ENCODE measurements at regions not wholly inside any gene's neighbourhood (a gene's known extent, or its start where the extent isn't known, plus 50 kb on each side); places are given as distances from the start of the nearest gene placed in this dataset.
A peak's percentile ranks its signal among the peaks of the same experiment; 100 is the strongest.
"Not testable (repeated sequence)": the region's sequence is repeated elsewhere in the genome, so short reads cannot be mapped to it uniquely, and the experiment has no call there.

- DNase-seq, result peak; percentile 0
Observed at GRCh38 chr4:92014067-92014466, 289.7 kb upstream of the GRID2 start.

GRCh38 chr4:92021203-92021602, 282.6 kb upstream of the GRID2 start:
- no peak for DNase-seq

GRCh38 chr4:92021788-92022187, 282.0 kb upstream of the GRID2 start:
- DNase-seq, result no peak

GRCh38 chr4:92028830-92029229, 274.9 kb upstream of the GRID2 start:
- not testable (repeated sequence) for DNase-seq

GRCh38 chr4:92031825-92032224, 271.9 kb upstream of the GRID2 start:
- DNase-seq, result no peak

GRCh38 chr4:92035666-92036065, 268.1 kb upstream of the GRID2 start:
- DNase-seq, result no peak

GRCh38 chr4:92045718-92046117, 258.0 kb upstream of the GRID2 start:
- no peak for DNase-seq

DNA sequence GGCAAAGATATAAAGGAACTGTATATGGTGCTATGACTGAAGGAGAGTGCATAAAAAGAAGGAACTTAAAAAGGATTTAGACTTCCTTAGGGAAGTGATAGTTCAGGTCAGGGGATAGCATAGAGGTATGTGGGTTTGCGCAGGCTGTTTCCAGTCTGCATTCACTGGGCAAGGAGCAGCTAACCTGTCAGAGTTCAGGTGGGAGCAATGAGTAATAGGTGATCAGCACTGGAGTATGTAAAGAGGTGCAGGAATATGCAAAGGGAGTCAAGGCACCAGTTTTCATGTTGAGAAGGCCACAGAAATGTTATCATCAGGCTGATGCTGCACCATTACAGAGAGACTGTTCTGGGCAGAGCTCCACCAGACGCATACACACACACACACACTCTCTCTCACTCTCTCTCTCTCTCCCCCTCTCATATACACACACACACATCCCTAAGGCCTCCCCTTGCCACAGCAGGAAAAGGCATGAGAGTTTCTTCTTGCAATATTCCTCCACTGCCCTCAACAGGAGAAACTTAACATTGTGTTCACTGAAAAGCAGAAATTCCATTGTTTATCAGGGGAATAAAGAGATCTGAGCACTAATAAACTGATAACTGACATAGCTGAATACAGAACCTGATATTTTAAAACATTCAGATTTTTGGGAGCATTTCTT, 256.4 kb upstream of the GRID2 start:
- no peak for DNase-seq

DNA sequence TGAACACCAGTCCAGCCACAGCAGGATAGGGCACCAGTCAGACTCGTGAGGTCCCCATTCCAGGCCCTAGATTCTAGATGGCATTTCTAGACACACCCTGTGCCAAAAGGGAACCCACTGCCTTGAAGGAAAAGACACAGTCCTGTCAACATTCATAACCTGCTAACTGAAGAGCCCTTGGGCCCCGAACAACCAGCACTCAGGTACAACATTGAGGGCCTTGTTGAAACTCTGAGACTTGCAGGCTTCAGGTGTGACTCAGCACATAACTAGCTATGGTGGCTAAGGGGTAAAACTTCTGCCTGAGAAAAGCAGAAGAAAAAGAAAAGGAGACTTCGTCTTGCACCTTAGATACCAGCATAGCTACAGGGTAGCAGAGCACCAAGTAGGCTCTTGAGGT, 252.9 kb upstream of the GRID2 start:
- DNase-seq, result no peak

DNA sequence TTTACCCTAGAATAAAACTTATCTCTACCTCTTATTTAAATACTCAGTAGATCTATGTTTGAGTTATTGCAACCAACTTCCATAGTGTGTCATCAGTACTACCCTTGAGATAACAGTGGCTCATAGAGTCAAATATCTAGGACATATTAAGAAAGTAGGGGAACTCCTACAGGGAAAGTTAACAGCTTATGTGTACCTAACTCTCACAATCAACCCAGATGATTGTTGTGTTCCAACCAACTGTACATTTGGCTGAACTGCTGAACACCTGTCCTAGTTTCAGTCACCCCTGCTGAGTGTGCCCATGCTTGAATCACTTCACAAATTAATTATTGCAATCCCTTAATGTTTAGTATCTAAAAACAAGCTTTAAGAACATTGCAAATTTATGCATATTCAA, 244.2 kb upstream of the GRID2 start:
- DNase-seq, result no peak

DNA sequence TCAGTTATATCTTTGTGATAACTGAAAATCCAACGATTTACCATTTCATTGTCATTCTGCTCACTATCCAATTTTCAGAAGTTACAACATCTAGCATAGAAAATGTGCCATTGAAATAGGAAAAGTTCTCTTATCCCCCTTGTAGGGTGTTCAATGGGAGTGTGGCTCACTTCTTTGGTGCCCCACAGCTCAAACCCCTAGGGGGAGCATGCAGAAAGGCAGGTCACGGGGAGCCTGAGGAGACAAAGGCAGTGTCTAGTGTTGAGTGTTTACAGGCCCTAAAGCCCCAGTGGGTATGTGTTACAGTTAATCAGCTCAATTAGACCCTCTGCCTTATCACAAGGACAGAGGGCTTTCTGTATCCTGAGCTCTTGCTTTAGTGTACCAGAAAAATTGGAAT, 243.4 kb upstream of the GRID2 start:
- no peak for DNase-seq

- DNase-seq, result peak; percentile 35
Observed at GRCh38 chr4:92064574-92064973, 239.2 kb upstream of the GRID2 start.

- no peak for DNase-seq
Observed at GRCh38 chr4:92066485-92066884, 237.3 kb upstream of the GRID2 start.

DNA sequence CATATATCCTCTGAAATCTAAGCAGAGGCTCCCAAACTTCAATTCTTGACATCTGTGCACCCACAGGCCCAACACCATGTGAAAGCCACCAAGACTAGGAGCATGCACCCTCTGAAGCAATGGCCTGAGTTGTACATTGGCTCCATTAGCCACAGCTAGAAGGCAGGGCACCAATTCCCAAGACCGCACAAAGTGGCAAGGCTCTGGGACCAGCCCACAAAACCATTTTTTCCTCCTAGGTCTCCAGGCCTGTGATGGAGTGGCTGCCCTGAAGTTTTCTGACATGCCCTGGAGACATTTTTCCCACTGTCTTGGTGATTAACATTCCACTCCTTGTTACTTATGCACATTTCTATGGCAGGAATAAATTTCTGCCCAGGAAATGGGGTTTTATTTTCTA, 232.2 kb upstream of the GRID2 start:
- DNase-seq, result no peak

DNA sequence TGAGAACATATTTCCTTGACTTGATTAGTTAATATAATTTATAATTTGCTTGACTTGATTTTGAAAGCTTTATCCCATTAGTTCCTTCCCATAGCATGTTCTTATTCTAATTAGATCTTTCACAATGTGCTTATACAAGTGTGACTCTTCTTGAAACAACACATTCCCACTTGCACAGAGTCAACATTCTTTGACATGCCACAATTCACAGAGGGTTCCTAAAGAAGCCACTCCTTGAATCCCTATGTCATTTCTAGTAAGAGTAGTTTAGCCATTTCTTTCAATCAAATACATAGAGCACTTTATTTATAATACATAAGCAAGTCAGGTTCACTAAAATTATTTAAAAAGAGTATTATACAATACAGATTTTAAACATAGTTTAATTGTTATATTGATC, 228.9 kb upstream of the GRID2 start:
- no peak for DNase-seq

DNA sequence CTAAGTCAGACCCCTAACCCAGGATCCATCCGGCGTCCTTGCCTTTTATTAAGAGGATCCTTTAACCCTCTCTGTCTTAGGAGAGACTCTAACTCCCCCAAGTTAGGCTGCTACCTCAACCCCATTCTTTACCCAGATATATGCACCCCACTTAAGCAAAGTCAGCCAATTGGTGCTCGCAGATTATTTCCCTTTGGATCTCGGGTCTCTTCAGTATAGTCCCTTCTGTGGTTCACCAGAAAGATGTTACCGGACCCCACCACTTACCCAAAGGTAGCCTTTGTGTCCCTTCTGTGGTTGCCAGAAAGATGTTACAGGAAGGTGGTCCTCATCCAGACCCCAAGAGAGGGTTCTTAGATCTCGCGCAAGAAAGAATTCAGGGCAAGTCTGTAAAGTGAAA, 212.9 kb upstream of the GRID2 start:
- DNase-seq, result no peak

GRCh38 chr4:92091335-92091734, 212.4 kb upstream of the GRID2 start:
- no peak for DNase-seq

DNA sequence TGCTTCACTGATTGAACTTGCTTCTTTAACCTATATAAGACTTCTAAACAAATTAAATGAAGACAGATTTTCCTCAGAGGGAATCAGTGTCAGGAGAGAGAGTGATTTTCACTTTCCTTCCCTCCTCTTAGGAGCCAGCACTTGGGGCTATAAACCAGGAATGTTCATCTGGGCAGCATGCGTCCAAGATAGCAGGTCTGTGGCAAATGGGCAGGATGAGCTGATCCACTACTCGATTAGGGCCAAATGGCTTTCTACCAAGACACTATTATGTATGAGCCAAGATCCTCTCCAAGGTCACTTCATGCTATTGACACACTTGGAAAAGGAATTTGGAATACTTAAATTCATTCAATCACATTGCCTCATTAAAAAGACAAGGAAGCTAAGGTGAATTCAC, 203.9 kb upstream of the GRID2 start:
- no peak for DNase-seq

DNA sequence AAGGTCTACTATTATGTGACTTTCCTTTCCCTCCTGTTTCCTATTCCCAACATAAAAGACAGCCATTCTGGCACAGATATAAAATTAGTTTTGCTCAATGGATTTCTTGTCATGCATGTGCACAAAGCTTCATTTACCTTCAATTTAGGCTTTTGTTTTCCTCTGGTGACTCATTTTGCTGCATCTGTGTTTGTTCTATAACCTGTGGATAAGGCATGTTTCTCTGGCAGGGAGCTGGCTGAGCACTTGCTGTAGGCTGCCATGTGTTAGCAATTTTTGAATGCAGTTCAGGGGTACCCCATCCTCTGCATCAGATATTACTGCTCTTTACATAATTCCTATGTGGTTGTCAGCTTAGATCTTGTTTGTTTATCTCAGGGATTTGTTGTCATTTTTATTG, 202.8 kb upstream of the GRID2 start:
- DNase-seq, result no peak

GRCh38 chr4:92101737-92102172, 202.0 kb upstream of the GRID2 start:
- DNase-seq, result peak; percentile 82

- DNase-seq, result peak; percentile 83
Observed at GRCh38 chr4:92104506-92104905, 199.3 kb upstream of the GRID2 start.

DNA sequence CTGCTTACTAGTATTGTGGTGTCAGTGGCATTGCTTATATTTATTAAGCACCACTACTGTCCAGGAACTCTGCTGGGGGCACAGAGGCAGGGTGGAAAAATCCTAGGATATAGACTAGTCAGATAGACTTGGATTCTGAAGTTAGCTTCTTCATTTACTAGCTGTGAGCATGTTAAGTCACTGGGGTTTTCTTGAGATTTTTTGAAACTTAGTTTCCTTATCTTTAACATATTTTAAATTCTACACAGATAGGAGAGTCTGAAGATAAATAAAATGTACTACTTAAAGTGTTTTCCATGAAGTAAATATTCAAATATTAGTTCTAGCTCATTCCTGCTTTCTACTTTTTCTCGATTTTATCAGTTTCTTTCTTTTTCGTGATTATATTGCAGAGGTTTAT, 196.9 kb upstream of the GRID2 start:
- DNase-seq, result no peak

DNA sequence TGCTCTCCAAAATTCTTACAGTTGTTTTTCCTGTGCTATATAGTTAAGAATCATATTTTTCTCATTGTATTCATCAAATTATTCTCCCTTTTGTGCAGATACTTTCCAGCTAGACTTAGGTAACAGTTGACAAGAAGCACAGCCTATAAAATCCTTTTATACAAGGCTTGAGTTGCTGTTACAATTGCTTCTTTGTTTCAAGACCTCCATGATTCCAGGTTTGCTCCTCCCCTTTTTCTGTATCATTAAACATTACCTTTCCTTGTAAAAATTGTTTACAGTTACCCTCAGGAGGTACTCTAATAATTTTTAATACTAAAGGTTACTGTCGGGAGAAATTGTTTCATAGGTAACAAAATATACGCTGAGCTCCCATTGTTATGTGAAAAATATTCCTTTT, 192.3 kb upstream of the GRID2 start:
- no peak for DNase-seq

DNA sequence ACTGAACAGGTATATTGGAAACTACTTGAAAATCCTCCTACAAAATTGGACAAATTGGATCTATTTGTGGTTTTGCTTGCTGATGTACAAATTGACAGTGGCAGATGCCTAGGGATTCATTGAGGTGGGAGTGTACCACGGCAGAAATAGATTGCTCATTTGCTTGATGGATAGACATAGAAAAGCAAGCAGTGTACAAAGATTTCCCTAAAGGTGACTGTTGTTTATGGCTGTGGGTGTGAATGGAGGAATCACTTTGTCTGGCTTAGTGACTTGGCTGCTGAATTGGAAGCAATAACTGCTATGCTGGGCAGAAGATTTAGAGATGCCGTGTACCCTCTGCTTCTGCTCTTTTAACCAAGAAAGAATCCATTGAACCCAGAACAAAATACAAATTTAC, 191.0 kb upstream of the GRID2 start:
- DNase-seq, result no peak

DNA sequence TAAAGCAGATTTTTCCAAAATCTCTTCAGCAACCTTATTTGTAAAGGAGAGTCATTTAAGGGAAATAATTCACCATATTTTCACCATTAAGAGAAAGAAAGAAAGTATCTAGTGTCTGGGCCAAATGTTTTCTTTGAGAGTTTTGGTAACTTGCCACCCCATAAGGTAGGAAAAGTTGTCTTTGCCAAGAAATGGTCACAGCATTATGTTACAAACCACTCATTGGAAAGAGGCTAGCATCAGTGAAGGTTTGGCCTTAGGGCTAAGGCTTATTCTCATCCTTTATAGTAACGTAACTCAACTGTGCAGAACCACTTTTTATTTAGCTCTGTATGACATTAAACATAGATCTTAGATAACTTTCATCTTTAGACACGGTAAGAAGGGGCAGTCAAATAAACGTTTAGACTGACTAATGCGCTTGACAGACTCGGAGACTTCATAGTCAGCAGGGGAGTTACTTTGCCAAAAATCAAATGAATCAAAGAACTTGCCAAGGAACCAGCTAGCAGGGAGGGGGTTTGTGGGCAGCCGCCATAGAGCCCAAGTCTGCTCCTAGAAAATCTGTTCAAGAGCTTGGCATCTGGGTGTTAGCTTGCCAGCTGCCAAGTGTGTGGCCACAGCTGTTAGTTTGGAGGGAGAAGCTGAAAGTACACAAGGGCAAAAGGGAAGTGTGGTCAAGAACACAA, 182.8 kb upstream of the GRID2 start:
- peak; percentile 25 for DNase-seq

Data from MV-4-11 (cell line).